ENCODE measurements at regions not wholly inside any gene's neighbourhood (a gene's known extent, or its start where the extent isn't known, plus 50 kb on each side); places are given as distances from the start of the nearest gene placed in this dataset.

DNA sequence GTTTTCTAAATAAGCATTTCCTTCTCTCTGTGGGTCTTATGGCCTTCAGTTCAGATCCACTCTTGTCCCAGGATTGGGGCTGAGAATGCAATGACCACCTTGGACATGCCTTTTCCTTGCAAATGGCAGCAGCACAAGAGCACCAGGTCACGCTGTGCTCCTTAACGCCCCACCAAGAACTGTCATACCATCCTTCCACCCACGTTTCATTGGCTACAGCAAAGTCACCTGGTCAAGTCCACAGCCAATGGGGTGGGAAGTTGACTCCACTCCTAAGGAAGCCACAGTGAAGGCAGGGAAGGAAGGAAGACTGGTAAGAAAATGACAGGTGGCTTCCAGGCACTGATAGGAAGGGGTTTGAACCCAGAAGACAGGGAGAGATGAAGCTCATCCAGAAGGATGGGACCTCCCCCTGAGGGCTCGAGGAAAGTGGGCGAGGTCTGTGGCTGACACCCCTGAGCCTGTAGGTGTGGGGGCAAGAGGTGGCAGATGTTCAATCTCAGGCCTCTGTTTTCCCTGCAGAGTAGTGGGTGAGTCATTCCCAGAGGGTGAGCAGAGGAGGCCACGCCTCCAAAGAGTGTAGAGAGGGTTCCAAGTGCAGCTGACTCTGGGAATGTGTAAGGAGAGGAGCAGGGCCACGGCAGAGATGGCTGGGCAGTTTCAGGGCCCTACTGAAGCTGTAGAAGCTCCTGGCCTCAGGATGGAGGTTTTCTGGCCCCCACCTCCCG, 113.5 kb upstream of the VRK1 start:
- TF ChIP-seq, protein P1, sequence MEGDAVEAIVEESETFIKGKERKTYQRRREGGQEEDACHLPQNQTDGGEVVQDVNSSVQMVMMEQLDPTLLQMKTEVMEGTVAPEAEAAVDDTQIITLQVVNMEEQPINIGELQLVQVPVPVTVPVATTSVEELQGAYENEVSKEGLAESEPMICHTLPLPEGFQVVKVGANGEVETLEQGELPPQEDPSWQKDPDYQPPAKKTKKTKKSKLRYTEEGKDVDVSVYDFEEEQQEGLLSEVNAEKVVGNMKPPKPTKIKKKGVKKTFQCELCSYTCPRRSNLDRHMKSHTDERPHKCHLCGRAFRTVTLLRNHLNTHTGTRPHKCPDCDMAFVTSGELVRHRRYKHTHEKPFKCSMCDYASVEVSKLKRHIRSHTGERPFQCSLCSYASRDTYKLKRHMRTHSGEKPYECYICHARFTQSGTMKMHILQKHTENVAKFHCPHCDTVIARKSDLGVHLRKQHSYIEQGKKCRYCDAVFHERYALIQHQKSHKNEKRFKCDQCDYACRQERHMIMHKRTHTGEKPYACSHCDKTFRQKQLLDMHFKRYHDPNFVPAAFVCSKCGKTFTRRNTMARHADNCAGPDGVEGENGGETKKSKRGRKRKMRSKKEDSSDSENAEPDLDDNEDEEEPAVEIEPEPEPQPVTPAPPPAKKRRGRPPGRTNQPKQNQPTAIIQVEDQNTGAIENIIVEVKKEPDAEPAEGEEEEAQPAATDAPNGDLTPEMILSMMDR (conservative IDR thresholded peaks at IDR 0.05; ENCODE audit: low read depth, low read length) = no peak
- no peak for TF ChIP-seq EZH2 (IDR thresholded peaks at IDR 0.05; ENCODE audit: low read length, unreplicated experiment)

Data from PC-3 (cell line).